ENCODE measurements at regions not wholly inside any gene's neighbourhood (a gene's known extent, or its start where the extent isn't known, plus 50 kb on each side); places are given as distances from the start of the nearest gene placed in this dataset.
"Not testable (repeated sequence)": the region's sequence is repeated elsewhere in the genome, so short reads cannot be mapped to it uniquely, and the experiment has no call there.

DNA sequence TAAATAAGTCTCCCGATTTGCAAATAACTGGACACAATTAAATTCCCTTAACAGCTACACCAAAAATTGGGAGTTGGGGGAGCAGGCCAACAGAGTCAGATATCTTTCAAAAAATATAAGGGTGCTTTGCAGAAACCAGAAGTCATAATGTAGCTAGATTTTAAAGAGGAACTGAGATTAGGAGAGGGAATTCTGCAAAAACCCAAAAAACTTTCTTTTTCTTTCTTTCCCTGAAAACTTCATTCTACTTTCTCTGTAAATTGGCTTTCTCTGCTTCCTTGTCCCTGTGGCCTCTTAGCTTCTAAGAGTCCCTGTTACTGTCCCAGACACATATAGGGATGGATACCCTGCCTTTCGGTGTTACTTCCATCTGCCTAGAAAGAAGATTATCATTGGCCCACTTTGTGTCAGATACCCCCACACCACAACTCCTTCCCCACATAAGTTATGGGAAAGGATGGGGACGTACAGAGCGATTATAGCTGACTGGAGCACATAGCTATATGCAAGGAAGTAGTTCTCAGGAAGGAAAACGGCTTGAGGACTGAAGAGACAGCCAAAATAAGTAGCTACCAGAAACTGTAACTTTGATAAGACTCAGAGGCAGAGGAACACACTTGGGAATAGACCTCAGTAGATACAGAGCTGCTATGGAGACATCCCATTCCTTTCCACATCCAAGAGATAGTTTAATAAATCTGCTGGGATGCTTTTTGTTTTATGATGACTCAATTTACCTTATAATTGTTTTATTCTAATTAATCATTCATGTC is 129.1 kb upstream of the TGFBR2 start:
- no peak for DNase-seq
- H3K9me3 ChIP-seq: no peaks in the 10 kb centered on the region
- H3K27me3 ChIP-seq: no peaks in the 10 kb centered on the region
- H3K4me3 ChIP-seq (ENCODE audit: low read depth, low read length): no peak overlapping the region
- no peaks in the 10 kb centered on the region for H3K4me1 ChIP-seq
- TF ChIP-seq, protein P1, sequence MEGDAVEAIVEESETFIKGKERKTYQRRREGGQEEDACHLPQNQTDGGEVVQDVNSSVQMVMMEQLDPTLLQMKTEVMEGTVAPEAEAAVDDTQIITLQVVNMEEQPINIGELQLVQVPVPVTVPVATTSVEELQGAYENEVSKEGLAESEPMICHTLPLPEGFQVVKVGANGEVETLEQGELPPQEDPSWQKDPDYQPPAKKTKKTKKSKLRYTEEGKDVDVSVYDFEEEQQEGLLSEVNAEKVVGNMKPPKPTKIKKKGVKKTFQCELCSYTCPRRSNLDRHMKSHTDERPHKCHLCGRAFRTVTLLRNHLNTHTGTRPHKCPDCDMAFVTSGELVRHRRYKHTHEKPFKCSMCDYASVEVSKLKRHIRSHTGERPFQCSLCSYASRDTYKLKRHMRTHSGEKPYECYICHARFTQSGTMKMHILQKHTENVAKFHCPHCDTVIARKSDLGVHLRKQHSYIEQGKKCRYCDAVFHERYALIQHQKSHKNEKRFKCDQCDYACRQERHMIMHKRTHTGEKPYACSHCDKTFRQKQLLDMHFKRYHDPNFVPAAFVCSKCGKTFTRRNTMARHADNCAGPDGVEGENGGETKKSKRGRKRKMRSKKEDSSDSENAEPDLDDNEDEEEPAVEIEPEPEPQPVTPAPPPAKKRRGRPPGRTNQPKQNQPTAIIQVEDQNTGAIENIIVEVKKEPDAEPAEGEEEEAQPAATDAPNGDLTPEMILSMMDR (IDR thresholded peaks at IDR 0.05; ENCODE audit: low read depth, low read length): no peak
- no peaks in the 10 kb centered on the region for H3K36me3 ChIP-seq

DNA sequence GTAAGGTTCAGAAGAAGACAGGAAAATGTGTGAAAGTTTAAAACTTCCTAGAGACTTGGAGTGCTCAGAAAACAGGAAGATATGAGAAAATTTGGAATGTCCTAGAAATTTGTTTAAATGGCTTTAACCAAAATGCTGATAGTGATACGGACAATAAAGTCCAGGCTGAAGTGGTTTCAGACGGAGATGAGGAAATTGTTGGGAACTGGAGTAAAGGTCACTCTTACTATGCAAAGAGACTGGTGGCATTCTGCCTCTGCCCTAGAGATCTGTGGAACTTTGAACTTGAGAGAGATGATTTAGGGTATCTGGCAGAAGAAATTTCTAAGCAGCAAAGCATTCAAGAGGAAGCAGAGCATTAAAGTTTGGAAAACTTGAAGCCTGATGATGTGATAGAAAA is 126.7 kb upstream of the TGFBR2 start:
- H3K9me3 ChIP-seq; H3K4me1 ChIP-seq; DNase-seq; H3K4me3 ChIP-seq (ENCODE audit: low read depth, low read length); H3K36me3 ChIP-seq; H3K27me3 ChIP-seq: not testable (repeated sequence)

DNA sequence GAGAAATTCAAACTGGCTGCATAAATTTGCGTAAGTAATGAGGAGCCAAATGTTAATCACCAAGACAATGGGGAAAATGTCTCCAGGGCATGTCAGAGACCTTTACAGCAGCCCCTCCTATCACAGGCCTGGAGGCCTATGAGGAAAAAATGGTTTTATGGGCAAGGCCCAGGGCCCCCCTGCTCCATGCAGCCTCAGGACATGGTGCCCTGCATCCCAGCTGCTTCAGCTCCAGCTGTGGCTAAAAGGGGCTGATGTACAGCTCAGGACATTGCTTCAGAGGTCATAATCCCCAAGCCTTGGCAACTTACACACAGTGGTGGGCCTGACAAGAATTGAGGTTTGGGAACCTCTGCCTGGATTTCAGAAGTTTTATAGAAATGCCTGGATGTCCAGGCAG is 126.2 kb upstream of the TGFBR2 start:
- H3K4me1 ChIP-seq; H3K4me3 ChIP-seq (ENCODE audit: low read depth, low read length); H3K27me3 ChIP-seq; H3K36me3 ChIP-seq; H3K9me3 ChIP-seq; DNase-seq: not testable (repeated sequence)

DNA sequence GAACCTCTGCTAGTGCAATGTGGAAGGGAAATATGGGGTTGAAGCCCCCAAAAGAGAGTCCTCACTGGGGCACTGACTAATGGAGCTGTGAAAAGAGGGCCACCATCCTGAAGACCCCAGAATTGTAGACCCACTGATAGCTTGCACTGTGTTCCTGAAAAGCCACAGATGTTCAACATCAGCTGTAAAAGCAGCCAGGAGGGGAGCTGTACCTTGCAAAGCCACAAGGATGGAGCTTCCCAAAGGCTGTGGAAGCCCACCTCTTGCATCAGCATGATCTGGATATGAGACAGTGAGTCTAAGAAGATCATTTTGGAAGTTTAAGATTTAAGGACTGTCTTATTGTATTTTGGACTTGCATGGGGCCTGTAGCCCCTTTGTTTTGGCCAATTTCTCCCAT is 125.8 kb upstream of the TGFBR2 start:
- Histone ChIP-seq H3K27me3 (no peaks in the 10 kb centered on the region), H3K9me3 (no peaks in the 10 kb centered on the region), H3K4me3 (ENCODE audit: low read depth, low read length) (no peak overlapping the region), H3K4me1 (no peaks in the 10 kb centered on the region), H3K36me3 (no peaks in the 10 kb centered on the region)
- TF ChIP-seq, protein P1 (IDR thresholded peaks at IDR 0.05; ENCODE audit: low read depth, low read length): no peak
- DNase-seq: no peak

DNA sequence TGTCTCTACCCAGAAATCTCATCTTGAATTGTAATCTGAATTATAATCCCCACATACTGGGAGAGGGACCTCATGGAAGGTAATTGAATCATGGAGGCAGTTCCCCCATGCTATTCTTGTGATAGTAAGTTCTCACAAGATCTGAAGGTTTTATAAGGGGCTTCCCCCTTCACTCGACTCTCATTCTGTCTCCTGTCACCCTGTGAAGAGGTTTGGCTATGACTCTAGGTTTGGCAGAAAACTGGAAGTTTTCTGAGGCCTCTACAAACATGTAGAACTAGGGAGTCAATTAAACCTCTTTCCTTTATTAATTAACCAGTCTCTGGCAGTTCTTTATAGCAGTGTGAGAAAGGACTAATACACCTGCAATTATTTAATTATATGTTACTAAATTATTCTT is 125.2 kb upstream of the TGFBR2 start:
- Histone ChIP-seq H3K9me3 (no peaks in the 10 kb centered on the region), H3K4me1 (no peaks in the 10 kb centered on the region), H3K27me3 (no peaks in the 10 kb centered on the region), H3K4me3 (ENCODE audit: low read depth, low read length) (no peak overlapping the region), H3K36me3 (no peaks in the 10 kb centered on the region)
- no peak for DNase-seq
- TF ChIP-seq, protein P1 (IDR thresholded peaks at IDR 0.05; ENCODE audit: low read depth, low read length): no peak

DNA sequence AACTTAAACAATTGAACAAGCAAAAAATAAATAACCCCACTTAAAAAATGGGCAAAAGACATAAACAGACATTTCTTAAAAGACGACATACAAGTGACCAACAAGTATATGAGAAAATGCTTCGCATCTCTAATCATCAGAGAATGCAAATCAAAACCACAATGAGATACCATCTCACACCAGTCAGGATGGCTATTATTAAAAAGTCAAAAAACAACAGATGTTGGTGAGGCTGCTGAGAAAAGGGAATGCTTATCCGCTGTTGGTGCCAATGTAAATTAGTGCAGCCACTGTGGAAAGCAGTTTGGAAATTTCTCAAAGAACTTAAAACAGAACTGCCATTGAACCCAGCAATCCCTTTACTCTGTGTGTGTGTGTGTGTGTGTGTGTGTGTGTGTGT is 122.2 kb upstream of the TGFBR2 start:
- not testable (repeated sequence) for H3K27me3 ChIP-seq; H3K36me3 ChIP-seq; H3K4me3 ChIP-seq (ENCODE audit: low read depth, low read length); H3K9me3 ChIP-seq; H3K4me1 ChIP-seq; DNase-seq

DNA sequence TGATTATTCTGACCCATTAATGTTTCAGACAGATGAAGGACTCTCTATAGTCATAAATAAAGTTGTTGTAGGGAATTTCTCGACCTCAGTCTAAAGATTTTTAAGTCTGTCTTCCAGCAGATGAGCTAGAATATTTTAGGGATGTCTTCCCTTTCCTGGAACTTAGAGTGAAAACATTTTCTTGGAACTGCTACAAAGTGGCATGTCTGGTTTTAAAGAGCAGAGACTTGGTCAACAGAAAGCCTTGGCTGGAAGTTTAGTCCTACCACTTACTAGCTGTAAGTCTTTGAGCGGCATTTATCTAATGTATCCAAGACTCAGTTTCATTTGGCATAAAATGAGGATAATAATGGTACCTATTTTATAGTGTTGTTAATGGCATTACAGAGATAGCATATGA is 120.0 kb upstream of the TGFBR2 start:
- no peak for DNase-seq
- Histone ChIP-seq H3K27me3 (no peaks in the 10 kb centered on the region), H3K36me3 (no peaks in the 10 kb centered on the region), H3K9me3 (no peaks in the 10 kb centered on the region), H3K4me1 (no peaks in the 10 kb centered on the region), H3K4me3 (ENCODE audit: low read depth, low read length) (no peak overlapping the region)
- TF ChIP-seq, protein P1 (IDR thresholded peaks at IDR 0.05; ENCODE audit: low read depth, low read length): no peak
